ENCODE measurements at regions not wholly inside any gene's neighbourhood (a gene's known extent, or its start where the extent isn't known, plus 50 kb on each side); places are given as distances from the start of the nearest gene placed in this dataset.
"Not testable (repeated sequence)": the region's sequence is repeated elsewhere in the genome, so short reads cannot be mapped to it uniquely, and the experiment has no call there.

GRCh38 chr3:194865061-194865460, 179.4 kb downstream of the FAM43A start:
- DNase-seq (ENCODE audit: low read depth): no peak

DNA sequence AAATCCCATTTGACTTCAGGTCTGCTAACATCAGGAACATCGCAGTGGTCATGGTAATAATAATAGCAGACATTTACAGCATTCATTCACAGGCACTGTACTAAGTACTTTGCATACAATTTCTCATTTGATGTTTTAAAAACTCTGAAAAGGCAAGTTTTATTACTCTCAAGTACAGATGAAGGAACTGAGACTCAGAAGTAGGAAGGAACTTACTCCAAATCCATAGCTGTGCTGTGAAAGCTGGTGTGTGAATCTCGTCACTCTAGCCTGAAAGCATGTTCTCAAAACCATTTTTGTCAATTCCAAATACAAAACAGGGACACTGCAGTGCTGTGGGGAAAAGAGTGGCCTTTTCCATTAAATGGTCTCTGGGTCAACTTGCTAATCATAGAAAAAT, 179.9 kb downstream of the FAM43A start:
- DNase-seq (ENCODE audit: low read depth): no peak

DNA sequence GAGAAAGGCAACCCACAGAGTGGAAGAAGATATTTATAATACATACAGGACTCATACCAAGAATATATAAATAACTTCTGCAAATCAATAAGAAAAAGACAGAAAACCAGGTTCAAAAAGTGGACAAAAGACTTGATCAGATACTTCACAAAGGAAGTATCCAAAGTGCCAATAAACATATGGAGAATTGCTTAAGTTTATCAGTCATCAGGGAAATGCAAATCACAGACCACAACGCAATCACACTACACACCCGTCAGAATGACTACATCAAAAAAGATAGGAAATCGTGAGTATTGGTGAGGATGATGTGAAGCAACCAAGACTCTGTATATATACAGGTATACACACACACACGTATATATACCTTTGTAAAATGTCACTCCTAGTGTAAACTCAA, 180.6 kb downstream of the FAM43A start:
- DNase-seq (ENCODE audit: low read depth): no peak

- DNase-seq (ENCODE audit: low read depth): no peak
Observed at GRCh38 chr3:194867270-194867983, 181.7 kb downstream of the FAM43A start.

GRCh38 chr3:194868831-194869230, 183.1 kb downstream of the FAM43A start:
- DNase-seq (ENCODE audit: low read depth): no peak

- DNase-seq (ENCODE audit: low read depth): peak; percentile 96
Observed at GRCh38 chr3:194869482-194870169, 183.9 kb downstream of the FAM43A start.

DNA sequence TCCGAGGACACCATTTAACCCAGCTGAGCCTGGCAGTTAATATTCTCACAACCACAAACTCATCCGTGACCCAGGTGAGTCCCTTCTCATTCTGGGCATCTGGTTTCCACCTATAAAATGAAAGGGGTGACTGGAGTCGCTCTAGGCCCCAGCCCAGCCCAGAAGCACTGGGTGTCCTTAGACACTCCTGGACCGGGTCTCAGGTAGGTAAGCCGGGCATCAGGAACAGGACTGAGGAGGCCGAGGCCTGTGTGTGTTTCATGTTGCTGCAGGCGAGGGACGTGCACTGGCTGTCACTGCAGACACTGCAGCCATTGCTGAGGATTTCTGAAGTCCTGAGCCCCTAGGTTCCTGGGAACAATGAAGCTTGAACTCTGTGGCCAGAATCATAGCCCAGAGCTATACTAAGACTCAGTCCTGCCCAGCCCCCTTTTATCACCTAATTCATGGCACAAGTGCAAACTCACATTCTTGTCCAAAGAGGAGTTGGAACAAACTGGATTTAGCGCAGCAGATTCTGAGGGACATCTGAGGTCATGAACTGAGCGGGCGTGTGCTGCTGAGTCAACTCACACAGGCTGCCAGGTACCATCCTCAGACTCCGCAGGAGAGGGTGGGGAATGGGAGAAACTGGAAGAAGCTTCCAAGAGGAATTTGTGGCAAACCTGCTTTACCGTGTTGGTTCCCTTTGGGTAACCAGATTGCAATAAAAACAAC, 184.9 kb downstream of the FAM43A start:
- DNase-seq (ENCODE audit: low read depth): no peak

- peak; percentile 89 for DNase-seq (ENCODE audit: low read depth)
Observed at GRCh38 chr3:194871143-194871863, 185.6 kb downstream of the FAM43A start.

DNA sequence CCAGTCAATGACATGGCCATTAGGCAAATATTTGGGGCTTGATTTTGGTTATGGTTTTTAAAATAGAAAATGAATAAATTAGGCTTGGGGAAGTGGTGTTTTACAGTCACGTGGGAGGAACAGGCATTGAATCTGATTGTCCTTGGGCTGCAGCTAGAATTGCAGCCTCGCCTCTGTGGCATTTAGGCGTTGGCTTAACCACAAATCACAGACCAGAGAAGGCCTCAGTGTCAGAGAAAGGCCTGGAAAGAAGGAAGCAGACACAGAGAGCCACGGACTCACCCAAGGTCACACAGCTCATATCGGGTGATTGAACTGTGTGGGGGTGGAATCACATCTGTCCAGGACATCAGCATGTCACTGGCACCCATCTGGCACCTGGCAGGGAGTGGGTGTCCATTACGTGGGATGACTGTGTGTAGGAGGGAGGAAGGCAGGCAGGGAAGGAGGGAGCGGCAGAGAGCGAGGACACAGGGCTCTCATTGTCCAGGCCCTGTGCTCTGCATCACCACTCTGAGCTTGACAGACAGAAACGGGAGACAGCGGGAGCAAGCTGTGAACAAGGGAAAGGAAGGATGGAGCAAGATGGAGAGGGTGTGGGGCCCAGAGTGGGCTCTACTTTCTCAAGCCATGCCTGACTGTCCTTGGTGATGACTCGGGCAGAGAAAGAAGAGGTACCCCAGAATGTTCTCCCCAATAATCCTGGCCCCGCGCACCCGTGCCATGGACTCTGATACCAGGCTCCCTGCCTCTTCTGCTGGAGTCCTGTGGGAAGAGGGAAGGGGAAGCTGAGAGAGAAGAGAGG, 186.4 kb downstream of the FAM43A start:
- peak; percentile 79 for DNase-seq (ENCODE audit: low read depth)

- DNase-seq (ENCODE audit: low read depth): peak; percentile 69
Observed at GRCh38 chr3:194872669-194872977, 186.9 kb downstream of the FAM43A start.

DNA sequence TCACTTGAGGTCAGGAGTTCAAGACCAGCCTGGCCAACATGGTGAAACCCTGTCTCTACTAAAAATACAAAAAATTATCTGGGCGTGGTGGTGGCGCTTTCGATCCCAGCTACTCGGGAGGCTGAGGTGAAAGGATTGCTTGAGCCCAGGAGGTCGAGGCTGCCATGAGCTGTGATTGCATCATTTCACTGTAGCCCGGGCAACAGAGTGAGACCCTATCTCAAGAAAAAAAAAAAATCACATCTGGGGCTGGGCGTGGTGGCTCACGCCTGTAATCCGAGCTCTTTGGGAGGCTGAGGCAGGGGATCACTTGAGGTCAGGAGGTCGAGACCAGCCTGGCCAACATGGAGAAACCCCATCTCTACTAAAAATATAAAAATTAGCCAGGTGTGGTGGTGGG, 187.8 kb downstream of the FAM43A start:
- DNase-seq (ENCODE audit: low read depth): not testable (repeated sequence)

DNA sequence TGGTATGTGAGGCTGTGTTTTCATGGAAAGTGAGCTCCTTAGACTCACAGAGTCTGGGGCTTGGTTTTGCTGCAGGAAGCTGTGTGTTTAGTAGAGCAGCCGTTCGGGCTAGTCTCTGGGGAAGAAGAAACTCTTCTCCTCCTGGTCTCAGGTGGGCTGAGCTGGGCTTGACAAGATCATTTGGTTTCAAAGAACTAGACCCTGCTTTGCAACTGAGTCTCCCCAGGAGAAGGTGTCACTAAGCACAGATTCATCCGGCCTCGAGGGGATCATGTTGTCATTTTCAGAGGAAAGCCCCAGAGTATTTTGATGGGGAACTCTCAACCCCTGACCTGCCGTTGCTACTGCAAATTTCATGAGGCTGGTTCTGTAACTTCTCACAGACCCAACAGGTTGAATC, 188.5 kb downstream of the FAM43A start:
- no peak for DNase-seq (ENCODE audit: low read depth)

- no peak for DNase-seq (ENCODE audit: low read depth)
Observed at GRCh38 chr3:194874783-194875182, 189.1 kb downstream of the FAM43A start.

- DNase-seq (ENCODE audit: low read depth): no peak
Observed at GRCh38 chr3:194875581-194876402, 190.1 kb downstream of the FAM43A start.

- no peak for DNase-seq (ENCODE audit: low read depth)
Observed at GRCh38 chr3:194876403-194877095, 190.9 kb downstream of the FAM43A start.

- DNase-seq (ENCODE audit: low read depth): no peak
Observed at GRCh38 chr3:194877291-194878119, 191.8 kb downstream of the FAM43A start.

DNA sequence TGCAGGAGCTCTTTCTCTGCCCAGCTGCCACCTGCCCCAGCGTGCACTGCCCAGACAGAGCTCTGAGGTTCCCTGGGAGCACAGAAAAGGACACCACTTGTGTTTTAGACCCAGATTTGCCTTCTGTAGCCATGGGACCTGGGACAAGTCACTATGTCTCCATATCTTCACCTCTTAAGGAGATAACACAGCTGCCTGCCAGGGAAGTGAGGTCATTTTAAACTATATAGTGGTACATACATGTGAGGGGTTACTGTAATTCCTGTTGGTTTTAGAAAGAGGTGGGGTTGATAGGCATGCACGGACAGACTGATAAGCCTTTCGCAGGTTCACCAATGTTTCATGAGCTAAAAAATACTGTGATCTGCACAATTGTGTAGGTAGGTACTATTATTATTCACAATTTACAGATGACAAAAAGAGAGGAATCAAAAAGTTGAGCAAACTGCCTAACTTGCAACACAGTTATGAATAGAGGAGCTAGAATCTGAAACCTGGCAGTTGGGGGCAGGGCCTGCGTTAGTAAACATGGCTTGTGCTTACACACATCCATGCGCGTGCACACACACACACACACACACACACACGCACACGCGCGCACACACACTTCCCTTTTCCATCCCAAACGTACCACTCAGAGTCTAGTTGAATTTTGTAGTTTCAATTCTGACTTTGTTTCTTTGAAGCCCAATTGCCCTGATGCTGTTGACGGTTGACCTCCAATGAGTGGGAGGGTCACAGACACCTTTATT, 193.6 kb downstream of the FAM43A start:
- DNase-seq (ENCODE audit: low read depth): no peak

Measured in HT1080 (cell line).